Activated naive CD8-positive, alpha-beta T cell treated with anti-CD3 and anti-CD28 coated beads for 36 hours (primary cell): ENCODE measurements at regions not wholly inside any gene's neighbourhood (a gene's known extent, or its start where the extent isn't known, plus 50 kb on each side); places are given as distances from the start of the nearest gene placed in this dataset.

ENCODE experiments used
- DNase-seq: peaks from one replicate; pipeline ENCODE4 v3.0.0; 2021
- H3K27ac Mint-ChIP-seq: one replicate; pipeline ENCODE4 v1.8.0; 2022; ENCODE audit warnings: mild to moderate bottlenecking, moderate library complexity, mixed read lengths
- H3K27me3 Mint-ChIP-seq: one replicate; pipeline ENCODE4 v1.8.0; 2022; ENCODE audit warnings: mild to moderate bottlenecking, mixed read lengths
- H3K36me3 Mint-ChIP-seq: one replicate; pipeline ENCODE4 v1.8.0; 2021; ENCODE audit warnings: mild to moderate bottlenecking, mixed read lengths
- H3K4me1 Mint-ChIP-seq: one replicate; pipeline ENCODE4 v1.8.0; 2021; ENCODE audit warnings: mixed read lengths
- H3K4me3 Mint-ChIP-seq: one replicate; pipeline ENCODE4 v1.8.0; 2022; ENCODE audit warnings: mild to moderate bottlenecking, moderate library complexity, mixed read lengths
- H3K9me3 Mint-ChIP-seq: one replicate; pipeline ENCODE4 v1.8.0; 2022; ENCODE audit warnings: mixed read lengths

- Mint-ChIP-seq H3K27me3 (no peaks in the 10 kb centered on the region), H3K36me3 (no peaks in the 10 kb centered on the region), H3K4me3 (no peak overlapping the region), H3K9me3 (no peaks in the 10 kb centered on the region), H3K27ac (no peak overlapping the region), H3K4me1 (no peaks in the 10 kb centered on the region)
- DNase-seq, result no peak
Observed at GRCh38 chr9:84613431-84613830, 56.1 kb upstream of the NTRK2 start.

GRCh38 chr9:84615544-84615943 is 54.0 kb upstream of the NTRK2 start:
- Mint-ChIP-seq H3K4me3 (no peak overlapping the region), H3K27me3 (no peaks in the 10 kb centered on the region)
- DNase-seq, result no peak

GRCh38 chr9:84617411-84618029 is 52.0 kb upstream of the NTRK2 start:
- Mint-ChIP-seq H3K36me3 (no peaks in the 10 kb centered on the region), H3K4me1 (no peaks in the 10 kb centered on the region), H3K27me3 (no peaks in the 10 kb centered on the region), H3K9me3 (no peaks in the 10 kb centered on the region), H3K4me3 (no peak overlapping the region), H3K27ac (no peak overlapping the region)
- DNase-seq, result no peak

More at GRCh38 chr9:84615544-84615943, 54.0 kb upstream of the NTRK2 start:
- no peaks in the 10 kb centered on the region for H3K9me3 Mint-ChIP-seq
- H3K4me1 Mint-ChIP-seq, result no peaks in the 10 kb centered on the region
- no peaks in the 10 kb centered on the region for H3K36me3 Mint-ChIP-seq
- no peak overlapping the region for H3K27ac Mint-ChIP-seq
